HEK293T (cell line): ENCODE measurements at regions not wholly inside any gene's neighbourhood (a gene's known extent, or its start where the extent isn't known, plus 50 kb on each side); places are given as distances from the start of the nearest gene placed in this dataset.

Experiments
- ARNT ChIP-seq: fragments of 450-650 bp; IDR thresholded peaks from 2 replicates; pipeline ENCODE4 v1.6.1; 2017; ENCODE audit warnings: mild to moderate bottlenecking
- FOXA1 ChIP-seq: fragments of 450-650 bp; IDR thresholded peaks from 2 replicates; pipeline ENCODE4 v1.6.1; 2016; ENCODE audit warnings: mild to moderate bottlenecking
- L3MBTL2 ChIP-seq: fragments of 450-650 bp; conservative IDR thresholded peaks from 2 replicates; pipeline ENCODE4 v1.6.1; 2016; ENCODE audit warnings: mild to moderate bottlenecking

- TF ChIP-seq ARNT: no peak
- no peak for TF ChIP-seq L3MBTL2
- no peak for TF ChIP-seq FOXA1
These were observed 120.0 kb upstream of the TMTC4 start for GRCh38 chr13:100794575-100794974.
